ENCODE measurements at regions not wholly inside any gene's neighbourhood (a gene's known extent, or its start where the extent isn't known, plus 50 kb on each side); places are given as distances from the start of the nearest gene placed in this dataset.

DNA sequence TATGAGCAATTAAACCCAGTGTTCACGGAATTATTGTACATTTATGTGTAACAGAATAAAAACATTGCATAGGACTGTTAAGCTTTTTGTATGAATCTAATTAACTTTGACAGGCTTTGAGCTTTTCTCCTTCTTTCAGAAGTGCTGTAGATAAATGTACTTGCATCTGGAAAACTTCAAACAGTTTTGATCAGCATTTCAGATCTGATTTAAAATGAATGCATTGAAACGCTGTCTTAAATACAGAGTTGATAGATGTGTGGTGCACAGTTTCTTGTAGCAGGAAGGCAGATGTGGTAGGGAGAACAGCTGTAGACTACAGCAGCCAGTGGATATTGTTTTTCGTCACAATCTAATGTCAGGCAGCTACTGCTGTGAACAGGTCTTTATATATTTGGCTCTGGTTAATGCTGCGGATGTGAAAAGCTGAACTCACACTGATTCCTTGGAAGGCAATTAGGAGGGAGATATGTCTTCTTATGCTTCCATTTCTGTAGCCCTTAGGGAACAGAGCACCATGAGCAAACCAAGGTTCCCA lies 193.8 kb upstream of the GOLIM4 start:
- intact Hi-C loops (cut with micrococcal nuclease; ENCODE audit: unreplicated experiment), result no loop called here
- H3K9me3 ChIP-seq (ENCODE audit: insufficient read depth, low read depth), result no peaks in the 10 kb centered on the region
- H3K4me3 ChIP-seq, result no peak overlapping the region
- H4K20me1 ChIP-seq (ENCODE audit: insufficient read depth), result no peaks in the 10 kb centered on the region
- ChIA-PET POLR2A (ENCODE audit: unreplicated experiment) (no interaction called here), CTCF (no interaction called here)
- no peak overlapping the region for H3K27ac ChIP-seq
- TF ChIP-seq EZH2 (IDR thresholded peaks at IDR 0.05; ENCODE audit: low read depth), result no peak
- TF ChIP-seq, protein P1, sequence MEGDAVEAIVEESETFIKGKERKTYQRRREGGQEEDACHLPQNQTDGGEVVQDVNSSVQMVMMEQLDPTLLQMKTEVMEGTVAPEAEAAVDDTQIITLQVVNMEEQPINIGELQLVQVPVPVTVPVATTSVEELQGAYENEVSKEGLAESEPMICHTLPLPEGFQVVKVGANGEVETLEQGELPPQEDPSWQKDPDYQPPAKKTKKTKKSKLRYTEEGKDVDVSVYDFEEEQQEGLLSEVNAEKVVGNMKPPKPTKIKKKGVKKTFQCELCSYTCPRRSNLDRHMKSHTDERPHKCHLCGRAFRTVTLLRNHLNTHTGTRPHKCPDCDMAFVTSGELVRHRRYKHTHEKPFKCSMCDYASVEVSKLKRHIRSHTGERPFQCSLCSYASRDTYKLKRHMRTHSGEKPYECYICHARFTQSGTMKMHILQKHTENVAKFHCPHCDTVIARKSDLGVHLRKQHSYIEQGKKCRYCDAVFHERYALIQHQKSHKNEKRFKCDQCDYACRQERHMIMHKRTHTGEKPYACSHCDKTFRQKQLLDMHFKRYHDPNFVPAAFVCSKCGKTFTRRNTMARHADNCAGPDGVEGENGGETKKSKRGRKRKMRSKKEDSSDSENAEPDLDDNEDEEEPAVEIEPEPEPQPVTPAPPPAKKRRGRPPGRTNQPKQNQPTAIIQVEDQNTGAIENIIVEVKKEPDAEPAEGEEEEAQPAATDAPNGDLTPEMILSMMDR (conservative IDR thresholded peaks at IDR 0.05), result no peak
- no peaks in the 10 kb centered on the region for H3K4me1 ChIP-seq (replicated peaks; ENCODE audit: insufficient read depth)
- no peaks in the 10 kb centered on the region for H3K27me3 ChIP-seq (ENCODE audit: insufficient read depth, low read depth)
- H3K4me2 ChIP-seq, result no peak overlapping the region
- H3K36me3 ChIP-seq (ENCODE audit: low read depth), result no peaks in the 10 kb centered on the region
- H3K79me2 ChIP-seq (ENCODE audit: low read depth), result no peaks in the 10 kb centered on the region
- H2AFZ ChIP-seq, result no peak overlapping the region
- no peak for DNase-seq
- no TSS peak for BruUV-seq (replicated peaks)
- H3K9me2 ChIP-seq (ENCODE audit: insufficient read depth), result no peaks in the 10 kb centered on the region
- H3F3A ChIP-seq (ENCODE audit: insufficient read depth, low read depth), result no peaks in the 10 kb centered on the region

DNA sequence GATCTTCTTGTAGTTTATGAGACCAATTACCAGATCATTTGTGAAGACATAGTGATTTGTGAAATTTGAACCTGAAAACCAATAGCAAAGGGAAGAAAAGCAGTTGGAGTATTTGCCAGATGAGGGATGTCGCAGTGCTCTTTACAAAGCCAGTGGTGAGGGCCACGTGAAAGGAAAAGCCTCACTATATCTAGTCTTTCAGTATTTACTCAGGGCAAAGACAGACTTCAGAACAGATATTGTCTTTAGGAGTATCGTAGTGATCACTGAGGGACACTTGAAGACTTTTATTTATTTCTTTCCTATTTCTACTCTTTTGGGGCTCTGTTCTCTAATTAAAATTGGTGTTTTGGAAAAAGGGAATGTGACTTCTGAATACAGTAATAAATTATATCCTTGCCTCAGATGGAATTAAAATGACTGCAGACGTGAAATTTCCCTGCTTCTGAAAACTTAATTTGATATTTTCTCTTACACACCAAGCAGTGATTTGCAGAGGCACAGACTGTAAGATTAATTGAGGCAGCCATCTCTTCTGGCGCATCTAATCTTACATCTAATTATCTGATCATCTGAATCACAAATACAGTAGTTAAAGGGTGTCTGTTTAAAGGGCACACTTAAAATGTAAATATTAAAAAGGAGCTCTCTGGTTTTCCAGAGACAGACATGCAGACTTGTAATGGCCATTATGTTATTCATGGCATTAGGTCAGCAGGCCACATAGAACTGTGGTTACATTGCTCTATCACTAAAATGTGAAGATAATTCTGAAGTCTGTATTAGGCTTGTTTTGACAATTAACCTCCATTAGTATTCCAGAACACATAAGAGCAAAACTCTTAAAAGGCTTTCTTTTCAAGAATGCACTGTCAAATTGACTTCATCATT lies 193.0 kb upstream of the GOLIM4 start:
- intact Hi-C loops (cut with micrococcal nuclease; ENCODE audit: unreplicated experiment), result no loop called here
- CTCF ChIA-PET, result no interaction called here
- H3K4me1 ChIP-seq (replicated peaks; ENCODE audit: insufficient read depth), result no peaks in the 10 kb centered on the region

DNA sequence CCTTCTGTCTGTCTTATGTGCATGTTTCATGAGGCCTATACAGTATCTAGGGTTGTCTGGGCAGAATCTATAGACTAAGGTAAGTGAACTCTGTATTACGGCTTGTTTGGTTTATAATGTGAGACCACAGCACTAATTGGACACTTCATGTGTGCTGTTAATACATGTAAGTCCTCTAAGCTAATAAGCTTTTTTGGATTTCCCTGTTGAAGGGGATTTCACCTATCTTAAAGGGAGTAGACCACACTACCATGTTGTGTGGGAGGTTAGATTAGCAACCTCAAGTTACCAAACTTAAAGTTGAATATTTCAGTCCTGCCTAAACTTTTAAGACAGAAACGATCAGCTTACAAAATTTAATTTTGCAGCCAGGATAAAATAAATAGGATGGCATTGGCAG lies 189.8 kb upstream of the GOLIM4 start:
- CTCF ChIA-PET, result no interaction called here
- no peak overlapping the region for H3K27ac ChIP-seq
- intact Hi-C loops (cut with micrococcal nuclease; ENCODE audit: unreplicated experiment), result no loop called here
- H3K36me3 ChIP-seq (ENCODE audit: low read depth), result no peaks in the 10 kb centered on the region
- DNase-seq, result no peak
- H3F3A ChIP-seq (ENCODE audit: insufficient read depth, low read depth), result no peaks in the 10 kb centered on the region
- H3K4me1 ChIP-seq (replicated peaks; ENCODE audit: insufficient read depth), result no peaks in the 10 kb centered on the region
- H3K9me2 ChIP-seq (ENCODE audit: insufficient read depth), result no peaks in the 10 kb centered on the region
- H3K27me3 ChIP-seq (ENCODE audit: insufficient read depth, low read depth), result no peaks in the 10 kb centered on the region
- no peak overlapping the region for H2AFZ ChIP-seq
- H3K4me3 ChIP-seq, result no peak overlapping the region
- POLR2A ChIA-PET (ENCODE audit: unreplicated experiment), result no interaction called here
- no peak overlapping the region for H3K4me2 ChIP-seq
- no peaks in the 10 kb centered on the region for H3K79me2 ChIP-seq (ENCODE audit: low read depth)
- H3K9me3 ChIP-seq (ENCODE audit: insufficient read depth, low read depth), result no peaks in the 10 kb centered on the region
- BruUV-seq (replicated peaks), result no TSS peak
- H4K20me1 ChIP-seq (ENCODE audit: insufficient read depth), result no peaks in the 10 kb centered on the region
- TF ChIP-seq, protein P1 (conservative IDR thresholded peaks at IDR 0.05), result no peak
- TF ChIP-seq EZH2 (IDR thresholded peaks at IDR 0.05; ENCODE audit: low read depth), result no peak

More for the DNA sequence above, 193.0 kb upstream of the GOLIM4 start:
- Histone ChIP-seq H3K27me3 (ENCODE audit: insufficient read depth, low read depth) (no peaks in the 10 kb centered on the region), H3F3A (ENCODE audit: insufficient read depth, low read depth) (no peaks in the 10 kb centered on the region), H3K4me3 (no peak overlapping the region), H3K4me2 (no peak overlapping the region), H3K9me2 (ENCODE audit: insufficient read depth) (no peaks in the 10 kb centered on the region), H3K79me2 (ENCODE audit: low read depth) (no peaks in the 10 kb centered on the region), H2AFZ (no peak overlapping the region), H3K36me3 (ENCODE audit: low read depth) (no peaks in the 10 kb centered on the region), H3K27ac (no peak overlapping the region), H4K20me1 (ENCODE audit: insufficient read depth) (no peaks in the 10 kb centered on the region), H3K9me3 (ENCODE audit: insufficient read depth, low read depth) (no peaks in the 10 kb centered on the region)
- POLR2A ChIA-PET (ENCODE audit: unreplicated experiment), result no interaction called here
- TF ChIP-seq, protein P1 (conservative IDR thresholded peaks at IDR 0.05), result no peak
- no peak for TF ChIP-seq EZH2 (IDR thresholded peaks at IDR 0.05; ENCODE audit: low read depth)
- BruUV-seq (replicated peaks), result no TSS peak
- DNase-seq, result no peak

All from PC-9 (cell line).